GM19035 (cell line): ENCODE measurements at regions not wholly inside any gene's neighbourhood (a gene's known extent, or its start where the extent isn't known, plus 50 kb on each side); places are given as distances from the start of the nearest gene placed in this dataset.

Experiments used
- ATAC-seq: cut with Tn5 transposase; IDR thresholded peaks from one replicate; pipeline ENCODE4 v1.9.1; 2021; ENCODE audit not compliant: unreplicated experiment

GRCh38 chr2:126748188-126748760 lies 92.3 kb downstream of the GYPC start:
- ATAC-seq, result no peak

GRCh38 chr2:126748929-126749518 lies 93.1 kb downstream of the GYPC start:
- ATAC-seq, result no peak

GRCh38 chr2:126749537-126749936 lies 93.6 kb downstream of the GYPC start:
- ATAC-seq, result no peak

GRCh38 chr2:126750506-126750905 lies 94.5 kb downstream of the GYPC start:
- no peak for ATAC-seq

GRCh38 chr2:126751477-126751876 lies 95.5 kb downstream of the GYPC start:
- ATAC-seq, result no peak

- ATAC-seq, result no peak
These were observed 96.9 kb downstream of the GYPC start for GRCh38 chr2:126752876-126753275.

GRCh38 chr2:126753501-126754212 lies 97.7 kb downstream of the GYPC start:
- no peak for ATAC-seq

GRCh38 chr2:126754240-126755004 lies 98.5 kb downstream of the GYPC start:
- no peak for ATAC-seq

- ATAC-seq, result no peak
These were observed 100.2 kb downstream of the GYPC start for GRCh38 chr2:126756125-126756524.

GRCh38 chr2:126761256-126761980 lies 105.5 kb downstream of the GYPC start:
- ATAC-seq, result no peak

- no peak for ATAC-seq
These were observed 106.3 kb downstream of the GYPC start for GRCh38 chr2:126761981-126762878.

- no peak for ATAC-seq
These were observed 108.8 kb downstream of the GYPC start for GRCh38 chr2:126764686-126765265.

GRCh38 chr2:126765395-126765794 lies 109.4 kb downstream of the GYPC start:
- no peak for ATAC-seq

GRCh38 chr2:126766295-126766968 lies 110.5 kb downstream of the GYPC start:
- ATAC-seq, result no peak

- ATAC-seq, result no peak
These were observed 111.0 kb downstream of the GYPC start for GRCh38 chr2:126766969-126767296.

GRCh38 chr2:126769118-126769517 lies 113.2 kb downstream of the GYPC start:
- no peak for ATAC-seq

- no peak for ATAC-seq
These were observed 114.5 kb downstream of the GYPC start for GRCh38 chr2:126770466-126770865.

GRCh38 chr2:126771094-126771493 lies 115.1 kb downstream of the GYPC start:
- no peak for ATAC-seq

GRCh38 chr2:126771501-126772195 lies 115.7 kb downstream of the GYPC start:
- no peak for ATAC-seq
